Karpas-422 (cell line): ENCODE measurements at regions not wholly inside any gene's neighbourhood (a gene's known extent, or its start where the extent isn't known, plus 50 kb on each side); places are given as distances from the start of the nearest gene placed in this dataset.

ENCODE experiments used
- DNase-seq: peaks from one replicate; pipeline ENCODE4 v3.0.0-alpha.2; 2015
- H2AFZ ChIP-seq: fragments of 200-600 bp; sonication (generic); 2 replicates; pipeline ENCODE4 v1.6.1; 2014; ENCODE audit warnings: antibody characterized with exemption, low read length, mixed read lengths
- H3K27ac ChIP-seq: fragments of 200-600 bp; sonication (generic); 2 replicates; pipeline ENCODE4 v1.5.1; 2014; ENCODE audit warnings: mild to moderate bottlenecking, low read length, moderate library complexity
- H3K27me3 ChIP-seq: fragments of 200-600 bp; sonication (generic); 2 replicates; pipeline ENCODE4 v1.6.1; 2014; ENCODE audit warnings: low read length, mixed read lengths
- H3K36me3 ChIP-seq: fragments of 200-600 bp; sonication (generic); 2 replicates; pipeline ENCODE4 v1.6.1; 2014; ENCODE audit warnings: low read length, mixed read lengths; ENCODE audit not compliant: insufficient read depth
- H3K4me1 ChIP-seq: fragments of 200-600 bp; sonication (generic); 2 replicates; pipeline ENCODE4 v1.6.1; 2014; ENCODE audit warnings: mild to moderate bottlenecking, low read length, mixed read lengths
- H3K4me2 ChIP-seq: fragments of 200-600 bp; sonication (generic); 2 replicates; pipeline ENCODE4 v1.6.1; 2014; ENCODE audit warnings: low read length, low read depth, mild to moderate bottlenecking; ENCODE audit not compliant: poor library complexity, severe bottlenecking
- H3K4me3 ChIP-seq: fragments of 200-600 bp; sonication (generic); 2 replicates; pipeline ENCODE4 v1.5.1; 2014; ENCODE audit warnings: mild to moderate bottlenecking, antibody characterized with exemption, low read length, mixed read lengths
- H3K79me2 ChIP-seq: fragments of 200-600 bp; sonication (generic); 2 replicates; pipeline ENCODE4 v1.6.1; 2014; ENCODE audit warnings: mild to moderate bottlenecking, low read length, mixed read lengths
- H3K9ac ChIP-seq: fragments of 200-600 bp; sonication (generic); 2 replicates; pipeline ENCODE4 v1.6.0; 2014; ENCODE audit warnings: low read length
- H3K9me2 ChIP-seq: fragments of 200-600 bp; sonication (generic), shearing (Covaris generic); replicated peaks from 2 replicates; pipeline ENCODE4 v1.6.0; 2014; ENCODE audit warnings: mild to moderate bottlenecking, low read length, moderate library complexity; ENCODE audit not compliant: insufficient read depth
- H3K9me3 ChIP-seq: fragments of 300-700, 200-600 bp; sonication (generic); 2 replicates; pipeline ENCODE4 v1.6.1; 2014; ENCODE audit warnings: low read length, mixed read lengths
- H4K20me1 ChIP-seq: fragments of 200-600 bp; sonication (generic); 2 replicates; pipeline ENCODE4 v1.6.1; 2014; ENCODE audit warnings: mild to moderate bottlenecking, antibody characterized with exemption, low read length, low read depth; ENCODE audit not compliant: insufficient read depth

GRCh38 chr5:91521785-91522184 is 138.7 kb upstream of the ARRDC3 start:
- Histone ChIP-seq H3K27me3 (no peaks in the 10 kb centered on the region), H3K9ac (no peak overlapping the region), H4K20me1 (no peaks in the 10 kb centered on the region), H2AFZ (no peak overlapping the region), H3K4me1 (no peaks in the 10 kb centered on the region), H3K9me2 (no peaks in the 10 kb centered on the region), H3K9me3 (no peaks in the 10 kb centered on the region), H3K4me2 (no peak overlapping the region), H3K4me3 (no peak overlapping the region), H3K36me3 (no peaks in the 10 kb centered on the region), H3K79me2 (no peaks in the 10 kb centered on the region), H3K27ac (no peak overlapping the region)
- DNase-seq, result no peak

- Histone ChIP-seq H3K4me2 (no peak overlapping the region), H3K36me3 (no peaks in the 10 kb centered on the region), H3K9me2 (no peaks in the 10 kb centered on the region), H4K20me1 (no peaks in the 10 kb centered on the region), H3K27me3 (no peaks in the 10 kb centered on the region), H3K27ac (no peak overlapping the region), H3K4me3 (no peak overlapping the region), H3K4me1 (no peaks in the 10 kb centered on the region), H3K9me3 (no peaks in the 10 kb centered on the region), H2AFZ (no peak overlapping the region), H3K9ac (no peak overlapping the region), H3K79me2 (no peaks in the 10 kb centered on the region)
- DNase-seq, result no peak
Observed at GRCh38 chr5:91521334-91521733, 138.2 kb upstream of the ARRDC3 start.

- Histone ChIP-seq H3K79me2 (no peaks in the 10 kb centered on the region), H3K4me1 (no peaks in the 10 kb centered on the region), H3K4me2 (no peak overlapping the region), H3K9me2 (no peaks in the 10 kb centered on the region), H3K9me3 (no peaks in the 10 kb centered on the region), H3K27ac (no peak overlapping the region), H3K36me3 (no peaks in the 10 kb centered on the region), H3K4me3 (no peak overlapping the region), H3K9ac (no peak overlapping the region), H2AFZ (no peak overlapping the region), H3K27me3 (no peaks in the 10 kb centered on the region), H4K20me1 (no peaks in the 10 kb centered on the region)
- no peak for DNase-seq
Observed at GRCh38 chr5:91514400-91514799, 131.3 kb upstream of the ARRDC3 start.

GRCh38 chr5:91503321-91503720 is 120.2 kb upstream of the ARRDC3 start:
- H3K4me2 ChIP-seq, result no peak overlapping the region

GRCh38 chr5:91500758-91501157 is 117.6 kb upstream of the ARRDC3 start:
- Histone ChIP-seq H4K20me1 (no peaks in the 10 kb centered on the region), H3K9ac (no peak overlapping the region), H3K27me3 (no peaks in the 10 kb centered on the region), H3K4me3 (no peak overlapping the region), H3K79me2 (no peaks in the 10 kb centered on the region), H3K27ac (no peak overlapping the region), H3K9me2 (no peaks in the 10 kb centered on the region), H3K4me2 (no peak overlapping the region), H3K9me3 (no peaks in the 10 kb centered on the region), H3K36me3 (no peaks in the 10 kb centered on the region), H2AFZ (no peak overlapping the region), H3K4me1 (no peaks in the 10 kb centered on the region)
- no peak for DNase-seq

More at GRCh38 chr5:91503321-91503720, 120.2 kb upstream of the ARRDC3 start:
- no peak for DNase-seq
- Histone ChIP-seq H3K4me1 (no peaks in the 10 kb centered on the region), H3K4me3 (no peak overlapping the region), H3K9ac (no peak overlapping the region), H3K36me3 (no peaks in the 10 kb centered on the region), H3K27me3 (no peaks in the 10 kb centered on the region), H4K20me1 (no peaks in the 10 kb centered on the region), H3K9me3 (no peaks in the 10 kb centered on the region), H2AFZ (no peak overlapping the region), H3K79me2 (no peaks in the 10 kb centered on the region), H3K9me2 (no peaks in the 10 kb centered on the region), H3K27ac (no peak overlapping the region)

GRCh38 chr5:91499943-91500531 is 116.9 kb upstream of the ARRDC3 start:
- Histone ChIP-seq H3K4me1 (no peaks in the 10 kb centered on the region), H3K79me2 (no peaks in the 10 kb centered on the region), H3K27me3 (no peaks in the 10 kb centered on the region), H3K9ac (no peak overlapping the region), H3K9me2 (no peaks in the 10 kb centered on the region), H3K4me3 (no peak overlapping the region), H3K27ac (no peak overlapping the region), H3K4me2 (no peak overlapping the region), H3K9me3 (no peaks in the 10 kb centered on the region), H4K20me1 (no peaks in the 10 kb centered on the region), H3K36me3 (no peaks in the 10 kb centered on the region), H2AFZ (no peak overlapping the region)
- peak; percentile 83 for DNase-seq

- Histone ChIP-seq H3K27ac (no peak overlapping the region), H3K4me1 (no peaks in the 10 kb centered on the region), H2AFZ (no peak overlapping the region), H3K9ac (no peak overlapping the region), H3K4me3 (no peak overlapping the region), H3K27me3 (no peaks in the 10 kb centered on the region), H3K9me2 (no peaks in the 10 kb centered on the region), H3K79me2 (no peaks in the 10 kb centered on the region), H4K20me1 (no peaks in the 10 kb centered on the region), H3K9me3 (no peaks in the 10 kb centered on the region), H3K4me2 (no peak overlapping the region), H3K36me3 (no peaks in the 10 kb centered on the region)
- DNase-seq, result no peak
Observed at GRCh38 chr5:91495699-91496098, 112.6 kb upstream of the ARRDC3 start.

- Histone ChIP-seq H3K9me3 (no peaks in the 10 kb centered on the region), H2AFZ (no peak overlapping the region), H3K4me1 (no peaks in the 10 kb centered on the region), H3K4me3 (no peak overlapping the region), H3K9ac (no peak overlapping the region), H4K20me1 (no peaks in the 10 kb centered on the region), H3K9me2 (no peaks in the 10 kb centered on the region), H3K27me3 (no peaks in the 10 kb centered on the region), H3K79me2 (no peaks in the 10 kb centered on the region), H3K36me3 (no peaks in the 10 kb centered on the region), H3K27ac (no peak overlapping the region), H3K4me2 (no peak overlapping the region)
- no peak for DNase-seq
Observed at GRCh38 chr5:91494447-91494996, 111.4 kb upstream of the ARRDC3 start.
